HG02973 (cell line): ENCODE measurements at regions not wholly inside any gene's neighbourhood (a gene's known extent, or its start where the extent isn't known, plus 50 kb on each side); places are given as distances from the start of the nearest gene placed in this dataset.
"Not testable (repeated sequence)": the region's sequence is repeated elsewhere in the genome, so short reads cannot be mapped to it uniquely, and the experiment has no call there.

ENCODE experiments used
- ATAC-seq: cut with Tn5 transposase; IDR thresholded peaks from one replicate; pipeline ENCODE4 v1.9.1; 2021; ENCODE audit warnings: moderate library complexity; ENCODE audit not compliant: unreplicated experiment

DNA sequence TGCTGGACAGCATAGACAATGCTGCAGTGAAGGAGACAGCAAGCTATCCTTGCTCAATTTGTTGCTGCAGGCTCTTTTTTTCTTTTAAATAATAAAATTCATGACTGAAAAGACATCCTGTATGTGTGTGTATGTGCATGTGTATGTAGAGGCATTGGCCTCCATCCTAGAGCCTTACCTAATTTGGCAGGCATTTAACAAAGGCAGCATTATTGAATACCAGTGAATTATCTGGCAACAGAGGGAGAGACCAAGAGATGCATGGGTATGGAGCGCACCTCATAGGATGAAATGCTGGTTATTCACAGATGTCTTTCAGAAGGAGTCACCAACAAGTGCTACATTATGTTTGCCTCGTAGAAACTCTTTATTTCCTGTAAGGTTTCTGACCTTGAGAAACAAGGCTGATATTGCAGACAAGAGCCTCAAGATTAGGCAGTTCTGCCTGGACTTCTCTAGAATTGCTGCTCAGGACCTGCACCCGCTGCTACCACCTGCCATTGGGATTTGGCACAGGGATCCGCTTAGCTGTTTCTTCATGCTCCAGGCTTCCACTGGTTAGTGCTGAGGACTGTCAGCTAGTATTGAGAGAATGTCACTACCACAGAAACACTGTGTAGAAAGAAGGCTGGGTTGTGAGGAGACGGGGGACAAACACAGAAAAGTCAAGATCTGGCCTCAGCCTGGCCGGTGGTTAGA lies 247.7 kb upstream of the RFX3 start:
- no peak for ATAC-seq

DNA sequence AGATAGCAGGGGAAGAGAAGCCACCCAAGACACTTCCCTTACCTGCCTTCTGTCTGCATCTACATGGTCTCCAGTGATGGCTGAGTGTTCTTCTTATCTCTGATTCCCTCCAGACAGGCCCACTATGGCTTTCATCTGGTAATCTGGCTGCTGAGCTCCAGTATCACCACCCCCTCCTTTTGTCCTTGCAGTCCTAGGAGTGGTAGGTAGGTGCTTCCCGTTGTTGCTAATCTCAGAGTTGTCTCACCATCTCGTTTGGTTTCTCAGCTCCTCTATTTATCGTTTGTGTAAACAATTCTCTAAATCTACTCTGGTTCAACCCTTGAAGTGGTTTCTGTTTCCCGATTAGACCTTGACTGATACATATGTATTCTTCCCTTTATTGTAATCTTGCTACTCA lies 243.8 kb upstream of the RFX3 start:
- ATAC-seq = no peak

DNA sequence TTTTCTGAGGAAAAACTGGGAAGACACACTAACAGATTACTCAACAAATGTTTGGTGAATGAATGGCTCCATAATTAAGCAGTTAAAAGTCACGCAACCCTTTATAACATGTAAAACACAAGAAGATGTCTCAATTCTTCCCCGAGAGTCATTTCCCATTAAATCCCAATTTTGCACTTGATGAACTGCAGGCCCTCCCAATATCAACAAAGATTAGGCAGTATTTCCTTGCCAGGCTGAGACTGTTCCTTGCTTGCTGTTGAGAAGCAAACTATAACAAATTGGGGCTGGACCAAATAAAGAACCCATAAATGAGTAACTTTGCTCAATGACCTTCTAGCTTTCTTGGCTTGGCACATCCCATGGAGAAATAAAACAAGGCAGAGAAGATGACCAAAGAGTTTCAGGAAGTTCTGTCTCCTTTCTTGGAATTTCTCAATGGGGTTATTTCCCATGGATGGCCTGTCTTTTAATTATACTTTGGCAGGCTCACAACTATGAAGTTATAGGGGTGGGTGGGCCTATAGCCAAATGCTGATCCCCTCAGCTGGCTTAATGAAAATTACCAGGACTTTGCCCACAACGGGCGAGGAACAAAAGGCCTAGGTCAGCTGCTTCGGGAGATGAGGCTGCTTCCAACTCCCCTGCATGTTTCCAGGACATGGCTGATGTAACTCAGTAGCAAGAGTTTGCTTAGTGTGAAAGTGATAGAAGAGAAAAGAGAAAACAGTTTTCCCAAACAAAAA lies 243.1 kb upstream of the RFX3 start:
- ATAC-seq = no peak

- no peak for ATAC-seq
Measured at GRCh38 chr9:3768286-3768685, 242.5 kb upstream of the RFX3 start.

DNA sequence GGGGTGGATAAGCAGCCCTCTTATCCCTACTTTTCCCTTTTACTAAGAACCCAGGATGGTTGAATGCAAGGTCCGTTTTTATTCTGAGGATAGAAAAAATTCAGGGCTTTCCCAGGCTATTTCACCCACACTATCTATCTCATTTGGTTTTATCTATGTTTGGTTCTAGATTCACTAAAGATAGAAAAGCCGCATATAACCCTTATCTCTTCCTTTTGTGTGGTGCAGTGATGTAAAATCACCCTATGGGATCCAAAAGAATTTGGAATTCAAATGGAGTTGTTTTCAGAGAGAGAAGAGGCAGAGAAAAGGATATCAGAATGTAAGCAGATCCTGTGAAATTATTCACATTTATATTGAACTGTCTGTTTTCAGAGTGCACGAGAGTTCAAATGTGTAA lies 236.3 kb upstream of the RFX3 start:
- no peak for ATAC-seq

- ATAC-seq = no peak
Measured at GRCh38 chr9:3760031-3760430, 234.2 kb upstream of the RFX3 start.

DNA sequence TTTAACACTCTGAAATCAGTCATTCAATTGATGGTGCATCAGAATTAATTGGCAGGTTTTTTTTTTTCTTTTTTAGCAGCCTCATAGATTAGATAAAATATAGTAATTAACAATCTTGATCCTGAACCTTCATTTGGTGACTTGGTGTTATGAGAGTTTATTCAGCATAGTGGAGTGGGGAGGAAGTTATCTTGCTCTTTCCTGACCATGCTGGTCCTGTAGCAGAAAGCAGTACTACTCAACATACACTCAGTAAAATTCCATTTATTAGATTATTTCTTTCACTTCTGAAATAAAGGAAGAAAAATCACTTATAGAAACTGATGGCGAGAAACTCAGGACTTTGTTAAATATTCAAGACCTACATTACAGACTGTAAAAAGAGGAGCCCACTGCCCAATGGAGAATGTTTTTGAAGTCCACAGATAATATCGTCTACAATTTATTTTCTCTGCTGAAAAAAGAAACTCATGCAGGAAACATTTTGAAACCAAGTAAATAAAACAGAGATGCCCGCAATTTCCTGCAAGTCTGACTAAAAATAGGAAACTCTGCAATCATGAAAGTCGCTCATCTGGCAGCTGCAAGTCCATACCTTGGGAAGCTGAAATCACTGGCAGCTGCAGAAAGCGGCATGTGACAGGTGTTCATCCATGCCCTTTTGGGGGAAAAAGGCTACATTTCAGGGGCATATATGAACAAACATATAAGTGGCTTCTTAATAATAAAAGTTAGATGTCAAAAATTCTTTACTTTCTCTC lies 233.2 kb upstream of the RFX3 start:
- no peak for ATAC-seq

- ATAC-seq = no peak
Measured at GRCh38 chr9:3756071-3756470, 230.3 kb upstream of the RFX3 start.

- no peak for ATAC-seq
Measured at GRCh38 chr9:3751125-3751758, 225.4 kb upstream of the RFX3 start.

GRCh38 chr9:3750321-3750720 lies 224.5 kb upstream of the RFX3 start:
- no peak for ATAC-seq

DNA sequence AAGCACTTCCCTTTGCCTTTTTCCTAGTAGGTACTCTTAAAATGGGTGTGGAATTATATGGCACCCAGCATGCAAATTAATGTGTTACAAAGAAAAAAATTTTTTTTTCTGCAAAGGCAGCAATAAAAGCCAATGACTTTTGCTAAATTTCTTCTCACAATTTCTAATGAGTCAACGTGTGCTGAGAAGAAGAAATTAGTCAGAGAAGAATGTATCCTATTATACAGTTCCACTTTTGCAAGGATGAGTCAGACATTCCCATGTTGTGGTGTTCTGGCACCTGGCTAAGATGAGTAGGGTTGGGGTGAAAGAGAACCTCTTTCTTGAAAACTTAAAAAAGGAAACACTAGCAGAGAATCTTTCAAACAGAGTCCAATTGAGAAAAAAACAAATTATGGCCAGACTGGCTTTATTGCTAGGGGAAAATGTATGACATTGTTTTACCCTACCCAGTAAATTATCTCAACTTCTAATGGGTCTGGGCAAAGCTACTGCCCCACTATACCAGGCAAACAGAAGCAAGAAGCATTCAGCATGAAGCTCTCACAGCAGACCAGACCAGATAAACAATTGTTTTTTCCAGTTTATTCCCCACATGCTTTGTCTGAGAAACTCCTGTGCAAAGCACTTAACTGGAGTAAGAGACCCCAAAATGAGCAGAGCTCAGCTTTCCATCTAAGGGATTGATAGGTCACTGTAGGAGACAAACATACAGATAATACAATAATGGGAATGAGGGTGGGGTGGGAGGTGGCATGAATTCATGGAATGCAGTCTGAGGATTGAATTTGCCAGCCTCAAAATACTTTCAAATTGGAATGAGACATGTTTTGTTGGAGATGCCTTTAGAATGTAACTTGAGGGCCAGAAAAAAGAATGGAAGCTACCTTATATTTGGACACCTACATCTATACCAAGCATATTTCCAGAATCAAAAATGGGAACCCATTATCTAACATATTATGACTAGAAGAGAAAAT lies 220.8 kb upstream of the RFX3 start:
- no peak for ATAC-seq

- ATAC-seq = no peak
Measured at GRCh38 chr9:3743901-3744413, 218.2 kb upstream of the RFX3 start.

DNA sequence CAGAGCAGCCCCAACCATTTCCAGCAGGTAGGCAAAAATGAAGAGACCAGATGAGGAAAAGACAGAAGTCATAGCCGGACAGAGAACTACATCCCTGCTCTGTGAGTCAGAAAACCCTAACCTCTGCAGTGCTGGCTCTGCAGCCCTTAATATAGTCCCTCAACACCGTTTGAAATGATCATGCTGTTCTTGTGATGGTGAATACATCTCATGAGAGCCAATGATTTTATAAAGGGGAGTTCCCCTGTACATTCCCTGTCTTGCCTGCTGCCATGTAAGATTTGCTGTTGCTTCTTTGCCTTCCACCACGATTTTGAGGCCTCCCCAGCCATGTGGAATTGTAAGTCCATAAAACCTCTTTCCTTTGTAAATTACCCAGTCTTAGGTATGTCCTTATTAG lies 216.8 kb upstream of the RFX3 start:
- ATAC-seq = no peak

DNA sequence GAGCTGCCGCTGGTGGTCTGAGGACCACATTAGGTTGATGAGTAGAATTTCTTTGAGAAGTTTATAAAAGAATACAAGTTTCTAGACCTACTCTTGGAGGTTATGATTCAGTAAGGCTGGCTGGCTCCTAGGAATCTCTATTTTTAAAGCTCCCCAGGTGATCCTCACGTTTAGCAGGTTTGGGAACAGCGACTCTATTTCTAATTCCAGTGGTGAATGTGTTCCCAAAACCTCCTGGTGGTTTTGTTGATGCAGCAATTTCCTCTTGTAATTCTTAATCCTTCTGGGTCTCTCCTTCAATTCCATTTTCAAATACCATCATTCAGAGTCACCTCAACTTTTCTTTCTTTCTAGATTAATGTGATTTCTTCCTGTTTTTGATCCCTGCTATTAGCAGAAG lies 215.9 kb upstream of the RFX3 start:
- no peak for ATAC-seq

DNA sequence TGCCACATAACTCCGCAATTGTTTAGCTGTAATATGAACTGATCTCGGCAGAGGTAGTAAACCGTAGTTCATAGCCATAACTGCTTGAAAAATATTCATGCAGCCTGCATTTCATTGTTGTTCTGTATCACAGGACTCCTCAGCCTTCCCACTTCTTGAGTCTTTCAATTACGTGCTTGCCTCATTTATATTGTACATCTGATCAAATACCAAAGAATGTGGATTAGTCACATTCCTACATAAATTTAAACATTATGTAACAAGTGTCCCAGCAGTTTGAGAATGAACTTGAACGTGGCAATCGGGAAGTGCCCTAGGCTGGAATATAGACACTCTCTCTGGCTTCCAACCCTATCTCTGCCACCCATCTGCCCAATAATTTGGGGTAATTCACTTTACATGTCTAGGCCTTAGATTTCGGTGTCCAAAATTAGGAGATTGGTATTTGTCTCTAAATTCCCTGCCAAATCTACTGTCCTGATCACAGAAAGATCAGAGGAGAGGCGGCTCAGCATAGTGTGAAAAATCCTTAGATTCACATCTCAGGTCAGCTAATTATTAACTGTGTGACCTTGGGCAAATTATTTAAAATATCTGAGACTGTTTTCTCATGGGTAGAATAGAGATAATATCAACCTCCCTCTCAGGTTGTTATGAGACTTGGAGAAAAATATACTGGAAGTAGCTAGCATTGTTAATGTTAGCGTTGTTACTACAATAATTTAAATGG lies 215.1 kb upstream of the RFX3 start:
- no peak for ATAC-seq

GRCh38 chr9:3736161-3736560 lies 210.4 kb upstream of the RFX3 start:
- ATAC-seq = no peak

DNA sequence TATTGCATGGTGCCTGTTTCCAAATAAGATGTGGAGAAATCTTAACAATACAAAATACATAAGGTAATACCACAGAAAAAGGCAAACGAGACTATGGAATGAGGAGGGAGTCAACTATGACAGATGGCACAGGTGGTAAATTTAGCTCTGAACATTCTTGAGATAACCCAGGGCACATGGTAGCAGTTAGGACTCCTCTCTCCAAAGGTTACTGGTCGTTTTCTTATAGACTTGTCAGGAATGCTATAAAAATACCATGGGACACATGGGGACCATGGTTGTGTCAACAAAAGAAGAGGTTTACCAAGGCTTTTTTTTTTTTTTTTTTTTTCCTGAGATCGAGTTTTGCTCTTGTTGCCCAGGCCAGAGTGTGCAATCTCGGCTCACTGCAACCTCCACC lies 209.4 kb upstream of the RFX3 start:
- no peak for ATAC-seq

DNA sequence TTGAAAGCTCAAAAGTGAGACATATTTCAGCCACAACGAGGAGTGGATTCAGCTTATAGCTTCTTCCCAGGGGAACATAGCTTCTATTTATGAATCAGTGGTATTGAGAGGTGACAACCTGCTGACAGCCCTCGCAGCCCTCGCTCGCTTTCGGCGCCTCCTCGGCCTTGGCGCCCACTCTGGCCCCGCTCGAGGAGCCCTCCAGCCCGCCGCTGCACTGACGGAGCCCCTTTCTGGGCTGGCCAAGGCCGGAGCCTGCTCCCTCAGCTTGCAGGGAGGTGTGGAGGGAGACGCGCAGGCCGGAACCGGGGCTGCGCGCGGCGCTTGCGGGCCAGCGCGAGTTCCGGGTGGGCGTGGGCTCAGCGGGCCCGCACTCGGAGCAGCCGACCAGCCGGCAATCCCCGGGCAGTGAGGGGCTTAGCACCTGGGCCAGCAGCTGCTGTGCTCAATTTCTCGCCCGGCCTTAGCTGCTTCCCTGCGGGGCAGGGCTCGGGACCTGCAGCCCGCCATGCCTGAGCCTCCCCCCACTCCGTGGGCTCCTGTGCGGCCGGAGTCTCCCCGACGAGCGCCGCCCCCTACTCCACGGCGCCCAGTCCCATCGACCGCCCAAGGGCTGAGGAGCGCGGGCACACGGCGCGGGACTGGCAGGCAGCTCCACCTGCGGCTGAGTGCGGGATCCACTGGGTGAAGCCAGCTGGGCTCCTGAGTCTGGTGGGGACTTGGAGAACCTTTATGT lies 207.9 kb upstream of the RFX3 start:
- ATAC-seq = not testable (repeated sequence)

DNA sequence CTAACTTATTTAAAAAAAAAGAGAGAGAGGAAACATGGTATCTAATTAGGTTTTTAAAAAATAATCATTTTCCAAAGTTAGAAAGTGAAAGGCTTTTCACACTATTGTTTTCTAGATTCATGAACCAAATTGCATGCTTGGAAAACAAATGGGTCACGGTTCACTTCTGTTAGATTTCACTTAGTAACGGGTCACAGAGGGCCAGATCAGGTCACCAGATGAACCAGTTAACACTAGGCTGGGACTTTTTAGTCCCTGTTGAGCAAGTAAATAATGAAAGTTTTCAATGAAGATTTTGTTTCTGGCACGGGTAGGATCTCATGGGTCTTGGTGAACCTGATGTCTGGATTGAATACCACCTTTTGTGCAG lies 207.2 kb upstream of the RFX3 start:
- ATAC-seq = no peak
